Fibroblast of the aortic adventitia (primary cell): ENCODE measurements at regions not wholly inside any gene's neighbourhood (a gene's known extent, or its start where the extent isn't known, plus 50 kb on each side); places are given as distances from the start of the nearest gene placed in this dataset.

ENCODE experiments used
- DNase-seq: peaks from one replicate; pipeline ENCODE4 v3.0.0-alpha.2; 2010; ENCODE audit warnings: low read depth
- H3K4me3 ChIP-seq: 2 replicates; pipeline ENCODE4 v1.5.1; 2011; ENCODE audit warnings: low read depth, mild to moderate bottlenecking, control low read depth, low read length, moderate library complexity
- TF ChIP-seq, protein P1 (sequence below): IDR thresholded peaks from 2 replicates; pipeline ENCODE4 v1.5.1; 2011; ENCODE audit warnings: mild to moderate bottlenecking, low read length, control low read depth, inconsistent platforms; ENCODE audit not compliant: insufficient read depth

DNA sequence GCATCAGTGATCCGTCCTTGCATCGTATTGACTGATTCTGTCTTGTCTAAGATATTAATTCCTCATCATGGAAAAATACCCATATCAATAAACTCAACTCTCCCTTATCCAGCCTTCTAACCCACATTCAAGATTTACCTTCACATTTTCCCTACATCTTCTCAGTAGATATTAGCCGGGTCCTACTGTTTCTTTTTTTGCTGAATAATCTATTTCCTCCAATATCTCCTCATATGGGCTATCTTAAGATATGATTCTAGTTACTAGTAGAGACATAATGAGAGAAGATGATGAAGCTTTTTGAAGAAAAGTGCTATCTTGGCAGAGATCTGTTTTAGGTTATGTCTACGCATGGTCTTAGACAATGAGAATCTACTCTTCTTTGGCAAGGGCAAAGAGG, 785.8 kb downstream of the BRINP1 start:
- TF ChIP-seq, protein P1, sequence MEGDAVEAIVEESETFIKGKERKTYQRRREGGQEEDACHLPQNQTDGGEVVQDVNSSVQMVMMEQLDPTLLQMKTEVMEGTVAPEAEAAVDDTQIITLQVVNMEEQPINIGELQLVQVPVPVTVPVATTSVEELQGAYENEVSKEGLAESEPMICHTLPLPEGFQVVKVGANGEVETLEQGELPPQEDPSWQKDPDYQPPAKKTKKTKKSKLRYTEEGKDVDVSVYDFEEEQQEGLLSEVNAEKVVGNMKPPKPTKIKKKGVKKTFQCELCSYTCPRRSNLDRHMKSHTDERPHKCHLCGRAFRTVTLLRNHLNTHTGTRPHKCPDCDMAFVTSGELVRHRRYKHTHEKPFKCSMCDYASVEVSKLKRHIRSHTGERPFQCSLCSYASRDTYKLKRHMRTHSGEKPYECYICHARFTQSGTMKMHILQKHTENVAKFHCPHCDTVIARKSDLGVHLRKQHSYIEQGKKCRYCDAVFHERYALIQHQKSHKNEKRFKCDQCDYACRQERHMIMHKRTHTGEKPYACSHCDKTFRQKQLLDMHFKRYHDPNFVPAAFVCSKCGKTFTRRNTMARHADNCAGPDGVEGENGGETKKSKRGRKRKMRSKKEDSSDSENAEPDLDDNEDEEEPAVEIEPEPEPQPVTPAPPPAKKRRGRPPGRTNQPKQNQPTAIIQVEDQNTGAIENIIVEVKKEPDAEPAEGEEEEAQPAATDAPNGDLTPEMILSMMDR, result no peak
- no peak overlapping the region for H3K4me3 ChIP-seq
- DNase-seq, result no peak

DNA sequence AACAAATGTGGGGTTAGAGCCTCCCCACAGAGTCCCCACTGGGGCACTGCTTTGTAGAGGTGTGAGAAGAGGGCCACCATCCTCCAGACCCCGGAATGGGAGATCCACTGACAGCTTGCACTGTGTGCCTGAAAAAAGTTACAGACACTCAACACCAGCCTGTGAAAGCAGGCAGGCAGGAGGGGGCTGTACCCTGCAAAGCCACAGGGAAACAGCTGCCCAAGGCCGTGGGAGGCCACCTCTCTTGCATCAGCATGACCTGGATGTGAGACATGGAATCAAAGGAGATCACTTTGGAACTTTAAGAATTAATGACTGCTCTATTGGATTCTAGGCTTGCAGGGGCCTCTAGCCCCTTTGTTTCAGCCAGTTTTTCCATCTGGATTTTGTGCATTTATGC, 782.3 kb downstream of the BRINP1 start:
- no peak overlapping the region for H3K4me3 ChIP-seq
- TF ChIP-seq, protein P1, result no peak
- no peak for DNase-seq

DNA sequence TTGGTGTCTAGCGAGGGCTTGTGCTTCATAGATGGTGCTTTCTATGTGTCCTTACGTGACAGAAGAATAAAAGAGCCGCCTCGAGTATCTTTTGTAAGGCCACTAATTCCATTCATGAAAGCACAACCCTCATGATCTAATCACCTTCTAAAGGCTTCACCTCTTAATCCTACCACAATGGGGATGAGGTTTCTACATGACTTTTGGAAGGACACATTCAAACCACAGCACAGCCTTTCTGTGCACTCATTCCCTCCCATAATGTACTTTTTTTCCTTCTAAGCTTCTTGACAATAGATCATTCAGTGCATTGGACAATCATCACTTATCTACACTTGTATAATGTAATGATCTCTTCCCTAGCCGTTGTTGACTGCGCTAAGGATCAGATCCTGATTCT, 774.8 kb downstream of the BRINP1 start:
- TF ChIP-seq, protein P1, result no peak
- no peak overlapping the region for H3K4me3 ChIP-seq
- no peak for DNase-seq

DNA sequence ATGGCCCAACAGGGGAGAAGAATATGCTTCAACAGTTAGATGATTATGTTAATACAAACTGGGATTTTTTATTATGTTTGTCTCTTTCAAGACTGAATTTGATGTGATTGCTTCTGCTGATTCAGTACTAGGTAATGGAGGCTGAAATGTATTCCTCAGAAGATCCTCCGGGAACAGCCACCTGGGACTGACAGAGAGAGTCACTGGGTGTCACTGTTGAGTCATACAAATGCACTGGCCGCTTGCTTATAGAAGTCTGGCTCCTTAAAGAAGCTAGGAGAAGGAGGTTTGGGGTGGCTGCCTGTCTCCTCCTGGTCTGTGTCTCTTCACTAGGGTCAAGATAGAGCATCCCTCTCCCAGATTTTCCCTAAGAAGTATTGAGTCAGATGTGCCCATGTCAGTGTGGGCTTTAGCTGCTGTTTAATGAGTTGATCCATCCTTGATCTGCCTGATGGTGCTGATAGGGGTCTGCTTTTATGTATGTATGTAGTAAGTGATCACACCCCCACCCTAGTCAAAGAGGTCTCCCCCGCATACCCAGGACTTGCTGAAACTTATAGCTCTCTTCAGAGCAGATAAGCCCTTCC, 773.4 kb downstream of the BRINP1 start:
- DNase-seq, result peak; percentile 31
- TF ChIP-seq, protein P1, result peak; percentile 25
- no peak overlapping the region for H3K4me3 ChIP-seq

DNA sequence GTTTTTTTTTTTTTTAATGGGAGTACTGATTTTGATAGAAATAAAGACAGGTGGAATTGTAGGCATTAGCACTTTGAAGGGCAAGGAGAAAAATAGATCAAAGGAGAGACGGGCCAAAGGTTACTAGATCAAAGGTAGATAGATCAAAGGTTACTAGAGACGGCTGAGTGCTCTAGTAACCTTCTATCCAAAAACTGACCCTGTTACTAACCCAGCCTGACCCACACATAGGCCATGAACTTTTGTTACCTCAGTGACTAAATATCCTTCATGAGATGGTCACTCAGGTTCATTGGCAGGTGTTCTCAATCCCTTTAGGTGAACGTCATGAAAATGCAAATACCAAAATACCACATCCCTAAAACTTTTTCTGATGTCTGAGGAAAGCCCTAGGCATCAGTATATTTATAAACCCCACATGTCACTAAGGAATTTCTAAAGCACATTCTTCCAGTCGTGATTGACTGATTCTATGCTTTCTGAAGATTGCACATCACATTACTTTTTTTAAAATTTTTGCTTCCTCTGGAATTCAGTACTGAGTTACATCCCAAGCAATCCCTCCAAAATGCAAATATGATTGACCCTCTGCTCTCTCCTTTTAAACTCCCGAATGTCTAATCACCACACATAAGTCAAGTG, 772.7 kb downstream of the BRINP1 start:
- TF ChIP-seq, protein P1, result no peak
- no peak for DNase-seq
- no peak overlapping the region for H3K4me3 ChIP-seq

DNA sequence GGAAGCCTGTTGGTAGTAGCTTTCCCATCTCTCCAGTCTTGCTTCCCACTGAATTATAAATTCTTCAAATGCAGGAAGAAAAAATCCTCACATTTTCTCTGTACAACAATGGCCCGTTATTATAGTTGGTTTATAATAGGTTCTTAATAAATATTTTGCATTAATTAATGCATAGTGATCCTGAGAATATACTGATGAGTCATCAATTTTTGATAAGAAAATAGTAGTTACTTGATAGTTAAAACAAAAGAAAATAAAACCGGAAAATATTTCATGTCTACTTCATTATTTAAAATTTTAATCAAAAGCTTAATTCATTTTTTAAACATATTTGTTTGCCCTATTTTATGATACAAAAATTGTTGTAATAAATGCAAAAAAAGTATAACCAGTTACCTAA, 762.6 kb downstream of the BRINP1 start:
- TF ChIP-seq, protein P1, result no peak
- no peak for DNase-seq
- no peak overlapping the region for H3K4me3 ChIP-seq
